Hematopoietic multipotent progenitor cell (in vitro differentiated cells): ENCODE measurements at regions not wholly inside any gene's neighbourhood (a gene's known extent, or its start where the extent isn't known, plus 50 kb on each side); places are given as distances from the start of the nearest gene placed in this dataset.

Experiments used
- DNase-seq, 3 donors: peaks; one replicate each; pipeline ENCODE4 v3.0.0-alpha.2; 2011 to 2015; ENCODE audit warnings: low read depth in 2 of 3, low spot score in 2 of 3

- DNase-seq: no peak
These were observed 114.3 kb upstream of the HS3ST1 start for GRCh38 chr4:11542952-11543351.

- DNase-seq: no peak
These were observed 109.2 kb upstream of the HS3ST1 start for GRCh38 chr4:11537846-11538245.

- no peak for DNase-seq
These were observed 106.6 kb upstream of the HS3ST1 start for GRCh38 chr4:11535333-11535732.

GRCh38 chr4:11534623-11535302 is 106.1 kb upstream of the HS3ST1 start:
- DNase-seq: no peak

GRCh38 chr4:11532138-11532537 is 103.4 kb upstream of the HS3ST1 start:
- no peak for DNase-seq

- DNase-seq: no peak
These were observed 101.0 kb upstream of the HS3ST1 start for GRCh38 chr4:11529625-11530201.

- no peak for DNase-seq
These were observed 96.4 kb upstream of the HS3ST1 start for GRCh38 chr4:11525085-11525484.

GRCh38 chr4:11518754-11519153 is 90.1 kb upstream of the HS3ST1 start:
- DNase-seq: no peak

GRCh38 chr4:11514779-11515419 is 86.2 kb upstream of the HS3ST1 start:
- peak in 2 of 3 donors; percentile 10 to 25 for DNase-seq

- DNase-seq: no peak
These were observed 85.3 kb upstream of the HS3ST1 start for GRCh38 chr4:11514003-11514402.

GRCh38 chr4:11512871-11513270 is 84.2 kb upstream of the HS3ST1 start:
- no peak for DNase-seq

- DNase-seq: no peak
These were observed 82.6 kb upstream of the HS3ST1 start for GRCh38 chr4:11511321-11511720.

GRCh38 chr4:11507920-11508319 is 79.2 kb upstream of the HS3ST1 start:
- DNase-seq: no peak

- DNase-seq: no peak
These were observed 77.5 kb upstream of the HS3ST1 start for GRCh38 chr4:11506194-11506593.

- DNase-seq: peak in 2 of 3 donors; percentile 32 to 51
These were observed 76.7 kb upstream of the HS3ST1 start for GRCh38 chr4:11505221-11505971.

- DNase-seq: no peak
These were observed 74.5 kb upstream of the HS3ST1 start for GRCh38 chr4:11503166-11503565.

- DNase-seq: no peak
These were observed 69.3 kb upstream of the HS3ST1 start for GRCh38 chr4:11497972-11498371.

- no peak for DNase-seq
These were observed 68.6 kb upstream of the HS3ST1 start for GRCh38 chr4:11497212-11497806.

- no peak for DNase-seq
These were observed 67.7 kb upstream of the HS3ST1 start for GRCh38 chr4:11496351-11496829.

GRCh38 chr4:11495818-11496217 is 67.1 kb upstream of the HS3ST1 start:
- DNase-seq: no peak

GRCh38 chr4:11495291-11495690 is 66.6 kb upstream of the HS3ST1 start:
- DNase-seq: no peak
